22Rv1 (cell line): ENCODE measurements at regions not wholly inside any gene's neighbourhood (a gene's known extent, or its start where the extent isn't known, plus 50 kb on each side); places are given as distances from the start of the nearest gene placed in this dataset.

ENCODE experiments used
- H3K27ac ChIP-seq: fragments of 450-650 bp; 2 replicates; pipeline ENCODE4 v1.5.1; 2017
- ZFX ChIP-seq: fragments of 450-650 bp; IDR thresholded peaks from 2 replicates; pipeline ENCODE4 v1.6.1; 2017; ENCODE audit warnings: antibody characterized with exemption, borderline replicate concordance
- TF ChIP-seq, protein P1 (sequence below): fragments of 450-650 bp; IDR thresholded peaks from 2 replicates; pipeline ENCODE4 v1.5.1; 2017; ENCODE audit warnings: mild to moderate bottlenecking

- no peak overlapping the region for H3K27ac ChIP-seq
- no peak for TF ChIP-seq ZFX
- TF ChIP-seq, protein P1, sequence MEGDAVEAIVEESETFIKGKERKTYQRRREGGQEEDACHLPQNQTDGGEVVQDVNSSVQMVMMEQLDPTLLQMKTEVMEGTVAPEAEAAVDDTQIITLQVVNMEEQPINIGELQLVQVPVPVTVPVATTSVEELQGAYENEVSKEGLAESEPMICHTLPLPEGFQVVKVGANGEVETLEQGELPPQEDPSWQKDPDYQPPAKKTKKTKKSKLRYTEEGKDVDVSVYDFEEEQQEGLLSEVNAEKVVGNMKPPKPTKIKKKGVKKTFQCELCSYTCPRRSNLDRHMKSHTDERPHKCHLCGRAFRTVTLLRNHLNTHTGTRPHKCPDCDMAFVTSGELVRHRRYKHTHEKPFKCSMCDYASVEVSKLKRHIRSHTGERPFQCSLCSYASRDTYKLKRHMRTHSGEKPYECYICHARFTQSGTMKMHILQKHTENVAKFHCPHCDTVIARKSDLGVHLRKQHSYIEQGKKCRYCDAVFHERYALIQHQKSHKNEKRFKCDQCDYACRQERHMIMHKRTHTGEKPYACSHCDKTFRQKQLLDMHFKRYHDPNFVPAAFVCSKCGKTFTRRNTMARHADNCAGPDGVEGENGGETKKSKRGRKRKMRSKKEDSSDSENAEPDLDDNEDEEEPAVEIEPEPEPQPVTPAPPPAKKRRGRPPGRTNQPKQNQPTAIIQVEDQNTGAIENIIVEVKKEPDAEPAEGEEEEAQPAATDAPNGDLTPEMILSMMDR: no peak
Observed at GRCh38 chr21:23438081-23438480, 2169.2 kb downstream of the MRPL39 start.

- H3K27ac ChIP-seq: no peak overlapping the region
- no peak for TF ChIP-seq ZFX
- TF ChIP-seq, protein P1: no peak
Observed at GRCh38 chr21:23402929-23403520, 2204.3 kb downstream of the MRPL39 start.

- H3K27ac ChIP-seq: no peak overlapping the region
- no peak for TF ChIP-seq ZFX
- TF ChIP-seq, protein P1: peak; percentile 63
Observed at GRCh38 chr21:23401278-23401677, 2206.0 kb downstream of the MRPL39 start.

- H3K27ac ChIP-seq: no peak overlapping the region
- TF ChIP-seq ZFX: no peak
- TF ChIP-seq, protein P1: no peak
Observed at GRCh38 chr21:23398726-23399125, 2208.6 kb downstream of the MRPL39 start.

- no peak overlapping the region for H3K27ac ChIP-seq
- TF ChIP-seq, protein P1: 0 out of 2 replicates have a peak, but pooled peaks have one; percentile 14
- no peak for TF ChIP-seq ZFX
Observed at GRCh38 chr21:23394458-23394857, 2212.8 kb downstream of the MRPL39 start.

- no peak for TF ChIP-seq ZFX
- TF ChIP-seq, protein P1: no peak
- H3K27ac ChIP-seq: no peak overlapping the region
Observed at GRCh38 chr21:23384679-23385078, 2222.6 kb downstream of the MRPL39 start.

DNA sequence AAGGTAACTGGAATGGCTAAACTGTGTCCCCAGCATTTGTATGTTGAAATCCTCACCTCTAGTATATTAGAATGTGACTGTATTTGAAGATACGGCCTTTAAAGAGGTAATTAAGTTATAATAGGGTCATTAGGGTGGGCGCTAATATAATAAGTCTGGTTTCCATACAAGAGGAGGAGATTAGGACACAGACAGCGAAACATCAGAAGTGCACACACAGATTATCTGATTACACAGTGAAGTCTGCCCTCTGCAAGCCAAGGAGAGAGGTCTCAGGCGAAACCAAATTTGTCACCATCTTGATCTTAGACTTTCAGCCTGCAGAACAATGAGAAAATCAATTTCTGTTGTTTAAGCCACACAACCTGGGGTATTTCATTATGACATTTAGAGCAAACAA is 2233.1 kb downstream of the MRPL39 start:
- TF ChIP-seq, protein P1: no peak
- TF ChIP-seq ZFX: no peak
- H3K27ac ChIP-seq: no peak overlapping the region
